Activated B cell treated with CpG ODN at 0.5 μM for 24 hours (primary cell): ENCODE measurements at regions not wholly inside any gene's neighbourhood (a gene's known extent, or its start where the extent isn't known, plus 50 kb on each side); places are given as distances from the start of the nearest gene placed in this dataset.

Experiments used
- ATAC-seq: fragments of 200-7000 bp; cut with Tn5 transposase; one replicate; pipeline ENCODE4 v1.10.0; 2021; ENCODE audit warnings: low read depth, mild to moderate bottlenecking, moderate library complexity
- CTCF ChIA-PET: fragments of 350-600 bp; sonication (Branson Sonifier 250); formaldehyde crosslinking; loops from one replicate; lab custom pipeline; 2021; ENCODE audit warnings: antibody characterized with exemption; lab: Charles Lee
- POLR2A ChIA-PET: fragments of 350-600 bp; sonication (Branson Sonifier 250); formaldehyde crosslinking; loops from one replicate; lab custom pipeline; 2021; ENCODE audit warnings: antibody characterized with exemption; lab: Charles Lee
- DNase-seq: peaks from one replicate; pipeline ENCODE4 v3.0.0; 2022
- H3K27ac Mint-ChIP-seq: one replicate; pipeline ENCODE4 v1.8.0; 2020; ENCODE audit warnings: mixed read lengths
- H3K27me3 Mint-ChIP-seq: one replicate; pipeline ENCODE4 v1.8.0; 2021; ENCODE audit warnings: mixed read lengths
- H3K36me3 Mint-ChIP-seq: one replicate; pipeline ENCODE4 v1.8.0; 2021; ENCODE audit warnings: low read depth, mixed read lengths
- H3K4me1 Mint-ChIP-seq: one replicate; pipeline ENCODE4 v1.8.0; 2021; ENCODE audit warnings: mixed read lengths
- H3K4me3 Mint-ChIP-seq: one replicate; pipeline ENCODE4 v1.8.0; 2020; ENCODE audit warnings: mild to moderate bottlenecking, mixed read lengths
- H3K9me3 Mint-ChIP-seq: one replicate; pipeline ENCODE4 v1.8.0; 2020; ENCODE audit warnings: mixed read lengths
- intact Hi-C: fragments of 100-400 bp; cut with micrococcal nuclease; formaldehyde crosslinking; loops from one replicate; pipeline ENCODE4 v1.15.1; 2024
- TF ChIP-seq, protein P1 (sequence below): fragments of 200-600 bp; IDR thresholded peaks from one replicate; pipeline ENCODE4 v1.8.0; 2022; ENCODE audit warnings: antibody characterized with exemption, mild to moderate bottlenecking

DNA sequence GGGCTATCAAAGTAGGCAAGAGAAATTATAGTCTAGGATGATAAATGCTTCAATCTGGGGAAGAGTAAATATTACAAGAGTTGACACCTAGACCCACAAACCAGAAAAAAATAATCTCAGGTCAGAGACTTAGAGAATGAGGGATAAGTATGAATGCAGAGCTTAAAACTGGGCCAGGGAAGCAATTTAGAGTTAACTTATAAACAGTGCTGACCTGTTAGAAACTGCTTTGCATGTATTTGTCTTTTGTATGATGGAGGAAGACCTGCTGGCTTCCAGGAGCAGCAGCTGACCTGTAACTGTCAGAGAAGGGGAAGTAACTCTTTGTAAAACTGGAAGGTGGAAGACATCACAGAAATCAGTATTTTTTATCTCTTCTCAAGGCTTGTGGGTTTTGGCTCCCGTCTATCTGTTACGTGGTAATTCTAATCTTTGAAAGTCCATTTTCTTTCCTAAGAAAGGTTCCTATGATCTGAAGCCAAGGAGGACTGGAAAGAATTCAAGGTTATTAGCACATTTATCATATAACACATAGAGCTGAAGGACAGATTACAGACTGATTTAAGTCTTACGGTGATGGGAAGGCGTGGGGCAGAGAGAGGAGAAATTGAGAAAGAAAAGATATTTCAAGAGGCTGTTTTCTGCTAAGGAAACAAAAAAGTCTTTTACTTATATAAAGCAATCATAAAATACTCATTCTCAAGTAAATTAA lies 114.7 kb upstream of the ADAMTS19 start:
- TF ChIP-seq, protein P1, sequence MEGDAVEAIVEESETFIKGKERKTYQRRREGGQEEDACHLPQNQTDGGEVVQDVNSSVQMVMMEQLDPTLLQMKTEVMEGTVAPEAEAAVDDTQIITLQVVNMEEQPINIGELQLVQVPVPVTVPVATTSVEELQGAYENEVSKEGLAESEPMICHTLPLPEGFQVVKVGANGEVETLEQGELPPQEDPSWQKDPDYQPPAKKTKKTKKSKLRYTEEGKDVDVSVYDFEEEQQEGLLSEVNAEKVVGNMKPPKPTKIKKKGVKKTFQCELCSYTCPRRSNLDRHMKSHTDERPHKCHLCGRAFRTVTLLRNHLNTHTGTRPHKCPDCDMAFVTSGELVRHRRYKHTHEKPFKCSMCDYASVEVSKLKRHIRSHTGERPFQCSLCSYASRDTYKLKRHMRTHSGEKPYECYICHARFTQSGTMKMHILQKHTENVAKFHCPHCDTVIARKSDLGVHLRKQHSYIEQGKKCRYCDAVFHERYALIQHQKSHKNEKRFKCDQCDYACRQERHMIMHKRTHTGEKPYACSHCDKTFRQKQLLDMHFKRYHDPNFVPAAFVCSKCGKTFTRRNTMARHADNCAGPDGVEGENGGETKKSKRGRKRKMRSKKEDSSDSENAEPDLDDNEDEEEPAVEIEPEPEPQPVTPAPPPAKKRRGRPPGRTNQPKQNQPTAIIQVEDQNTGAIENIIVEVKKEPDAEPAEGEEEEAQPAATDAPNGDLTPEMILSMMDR = no peak
- Mint-ChIP-seq H3K36me3 (no peaks in the 10 kb centered on the region), H3K4me3 (no peak overlapping the region), H3K9me3 (peaks cover 7% of the 10 kb centered on the region), H3K27me3 (no peaks in the 10 kb centered on the region), H3K27ac (no peak overlapping the region), H3K4me1 (peaks cover 14% of the 10 kb centered on the region)
- ATAC-seq (no peak), DNase-seq (no peak)
- intact Hi-C loops = no loop called here
- POLR2A ChIA-PET = no interaction called here
- CTCF ChIA-PET = no interaction called here

DNA sequence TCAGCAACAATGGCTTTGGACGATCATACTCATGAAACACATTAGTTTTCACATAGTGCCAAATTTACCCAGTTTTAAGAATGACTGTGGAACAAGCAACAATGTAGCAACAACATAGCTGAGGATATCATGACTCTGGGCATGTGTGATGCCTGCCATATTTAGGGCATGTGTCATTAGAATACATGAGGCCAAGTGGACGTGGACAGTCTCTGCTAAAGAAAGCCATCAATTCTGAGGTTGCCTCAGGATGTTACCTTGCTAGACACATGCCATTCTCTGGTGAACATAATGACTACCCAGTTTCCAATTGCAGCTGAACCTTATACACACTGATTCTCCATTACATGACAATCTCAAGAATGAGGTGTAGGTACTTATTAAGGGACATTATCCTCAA lies 103.3 kb upstream of the ADAMTS19 start:
- intact Hi-C loops = no loop called here
- DNase-seq (no peak), ATAC-seq (no peak)
- Mint-ChIP-seq H3K36me3 (no peaks in the 10 kb centered on the region), H3K4me3 (no peak overlapping the region), H3K9me3 (no peaks in the 10 kb centered on the region), H3K27ac (no peak overlapping the region), H3K4me1 (no peaks in the 10 kb centered on the region), H3K27me3 (no peaks in the 10 kb centered on the region)
- ChIA-PET CTCF (no interaction called here), POLR2A (no interaction called here)
- TF ChIP-seq, protein P1 = no peak

DNA sequence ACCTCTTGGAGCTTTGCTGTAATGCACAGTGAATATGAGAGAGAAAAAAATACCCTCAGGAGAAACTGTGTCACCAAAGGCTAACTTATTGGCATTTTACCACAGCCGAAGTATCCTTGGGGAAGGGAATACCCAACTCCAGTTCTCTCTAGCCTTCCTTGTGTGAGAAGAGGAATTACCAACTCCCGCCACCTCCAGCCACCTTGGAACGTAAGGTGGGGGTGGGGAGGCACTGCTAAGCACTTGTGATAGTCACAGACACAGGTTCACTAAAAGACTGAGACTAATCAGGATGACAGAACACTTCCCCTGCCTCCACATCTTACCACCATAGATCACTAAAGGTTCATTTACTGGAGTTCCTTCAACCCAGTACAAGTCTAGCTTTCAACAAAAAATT lies 102.0 kb upstream of the ADAMTS19 start:
- ChIA-PET CTCF (no interaction called here), POLR2A (no interaction called here)
- DNase-seq (no peak), ATAC-seq (no peak)
- Mint-ChIP-seq H3K27me3 (no peaks in the 10 kb centered on the region), H3K36me3 (no peaks in the 10 kb centered on the region), H3K4me3 (no peak overlapping the region), H3K9me3 (no peaks in the 10 kb centered on the region), H3K27ac (no peak overlapping the region), H3K4me1 (no peaks in the 10 kb centered on the region)
- intact Hi-C loops = no loop called here
- TF ChIP-seq, protein P1 = no peak

DNA sequence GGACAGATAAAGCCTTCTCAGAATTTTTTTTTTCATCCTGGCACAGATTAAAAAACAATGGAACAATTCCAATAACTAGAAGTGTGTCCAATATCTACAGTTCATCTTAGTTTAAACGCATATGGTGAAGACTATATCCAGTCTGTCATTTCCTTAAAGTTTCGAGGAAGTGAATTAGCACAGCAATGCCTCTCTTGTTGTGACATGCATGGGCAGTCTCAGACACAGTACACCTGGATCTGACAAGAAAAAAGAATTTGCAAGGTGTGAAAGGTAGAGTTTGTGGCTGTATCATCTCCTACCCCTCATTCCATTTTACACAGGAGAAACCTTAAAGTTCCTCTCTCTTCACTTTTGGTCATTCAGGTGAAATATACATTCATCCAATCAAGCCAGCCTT lies 100.6 kb upstream of the ADAMTS19 start:
- H3K4me1 Mint-ChIP-seq = no peaks in the 10 kb centered on the region
- ATAC-seq = no peak
- no peaks in the 10 kb centered on the region for H3K9me3 Mint-ChIP-seq
- no peak for DNase-seq
- no peak overlapping the region for H3K27ac Mint-ChIP-seq
- H3K4me3 Mint-ChIP-seq = no peak overlapping the region
- no peaks in the 10 kb centered on the region for H3K27me3 Mint-ChIP-seq
- no peaks in the 10 kb centered on the region for H3K36me3 Mint-ChIP-seq
- CTCF ChIA-PET = no interaction called here
- intact Hi-C loops = no loop called here
- POLR2A ChIA-PET = no interaction called here
- TF ChIP-seq, protein P1 = no peak

DNA sequence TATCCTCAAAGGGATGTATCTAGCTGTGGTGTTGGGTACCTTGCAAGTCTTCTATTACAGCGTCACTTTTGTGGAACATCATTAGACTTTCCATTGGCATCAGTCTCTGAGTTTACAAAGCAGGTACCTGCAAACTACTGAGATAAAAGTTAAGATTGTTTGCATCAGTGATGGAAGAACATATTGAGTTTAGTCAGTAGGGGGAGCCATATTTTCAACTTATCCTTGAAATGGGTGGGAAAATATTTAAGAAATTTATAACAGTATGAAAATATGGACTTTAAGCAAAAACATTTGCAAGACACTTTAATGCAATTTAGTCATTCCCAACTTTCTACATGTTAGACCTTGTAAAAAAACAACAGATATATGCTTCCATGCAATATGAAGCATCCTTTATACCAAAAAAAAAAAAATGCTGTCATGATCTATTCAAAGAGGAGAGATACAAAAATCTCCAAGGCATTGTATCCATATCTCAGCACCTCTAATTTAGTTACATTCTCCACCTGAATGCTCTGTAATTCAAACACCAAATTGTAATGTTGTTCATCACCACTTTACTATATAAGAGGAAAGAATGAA lies 98.6 kb upstream of the ADAMTS19 start:
- Mint-ChIP-seq H3K4me3 (no peak overlapping the region), H3K27me3 (no peaks in the 10 kb centered on the region), H3K4me1 (no peaks in the 10 kb centered on the region), H3K9me3 (peaks cover 3% of the 10 kb centered on the region), H3K27ac (no peak overlapping the region), H3K36me3 (no peaks in the 10 kb centered on the region)
- TF ChIP-seq, protein P1 = no peak
- DNase-seq (no peak), ATAC-seq (no peak)
- POLR2A ChIA-PET = no interaction called here
- intact Hi-C loops = no loop called here
- CTCF ChIA-PET = no interaction called here
